HG03095 (cell line): ENCODE measurements at regions not wholly inside any gene's neighbourhood (a gene's known extent, or its start where the extent isn't known, plus 50 kb on each side); places are given as distances from the start of the nearest gene placed in this dataset.
"Not testable (repeated sequence)": the region's sequence is repeated elsewhere in the genome, so short reads cannot be mapped to it uniquely, and the experiment has no call there.

Source experiments
- ATAC-seq: cut with Tn5 transposase; IDR thresholded peaks from one replicate; pipeline ENCODE4 v1.9.1; 2021; ENCODE audit warnings: moderate library complexity; ENCODE audit not compliant: unreplicated experiment

- ATAC-seq: not testable (repeated sequence)
These were observed 575.9 kb upstream of the LRRN3 start for GRCh38 chr7:110514975-110515551.

GRCh38 chr7:110519851-110520250 lies 571.1 kb upstream of the LRRN3 start:
- ATAC-seq: no peak

- ATAC-seq: no peak
These were observed 569.5 kb upstream of the LRRN3 start for GRCh38 chr7:110521357-110521911.

- ATAC-seq: no peak
These were observed 568.7 kb upstream of the LRRN3 start for GRCh38 chr7:110522061-110522760.

GRCh38 chr7:110522761-110523200 lies 568.1 kb upstream of the LRRN3 start:
- no peak for ATAC-seq

- ATAC-seq: no peak
These were observed 561.8 kb upstream of the LRRN3 start for GRCh38 chr7:110529175-110529574.

- ATAC-seq: no peak
These were observed 559.7 kb upstream of the LRRN3 start for GRCh38 chr7:110531186-110531585.

GRCh38 chr7:110534241-110534931 lies 556.5 kb upstream of the LRRN3 start:
- no peak for ATAC-seq

- no peak for ATAC-seq
These were observed 551.7 kb upstream of the LRRN3 start for GRCh38 chr7:110539216-110539615.

GRCh38 chr7:110541962-110542361 lies 549.0 kb upstream of the LRRN3 start:
- no peak for ATAC-seq

- no peak for ATAC-seq
These were observed 546.7 kb upstream of the LRRN3 start for GRCh38 chr7:110544194-110544593.

- no peak for ATAC-seq
These were observed 542.6 kb upstream of the LRRN3 start for GRCh38 chr7:110548372-110548771.

- no peak for ATAC-seq
These were observed 533.8 kb upstream of the LRRN3 start for GRCh38 chr7:110557136-110557535.

- not testable (repeated sequence) for ATAC-seq
These were observed 527.6 kb upstream of the LRRN3 start for GRCh38 chr7:110563286-110563685.

GRCh38 chr7:110564246-110564645 lies 526.7 kb upstream of the LRRN3 start:
- no peak for ATAC-seq

- ATAC-seq: no peak
These were observed 522.5 kb upstream of the LRRN3 start for GRCh38 chr7:110568388-110568787.

GRCh38 chr7:110568932-110569331 lies 522.0 kb upstream of the LRRN3 start:
- no peak for ATAC-seq

GRCh38 chr7:110569486-110570205 lies 521.3 kb upstream of the LRRN3 start:
- ATAC-seq: no peak

GRCh38 chr7:110573862-110574528 lies 516.9 kb upstream of the LRRN3 start:
- ATAC-seq: no peak

GRCh38 chr7:110587294-110587693 lies 503.6 kb upstream of the LRRN3 start:
- no peak for ATAC-seq

- ATAC-seq: no peak
These were observed 500.5 kb upstream of the LRRN3 start for GRCh38 chr7:110590415-110590814.
